Mammary epithelial cell (primary cell): ENCODE measurements at regions not wholly inside any gene's neighbourhood (a gene's known extent, or its start where the extent isn't known, plus 50 kb on each side); places are given as distances from the start of the nearest gene placed in this dataset.

Source experiments
- CTCF ChIP-seq, 2 donors: IDR thresholded peaks in 1 of 2; conservative IDR thresholded peaks in 1 of 2; 2 replicates each; pipeline ENCODE4 v1.5.1; 2011 to 2012; ENCODE audit warnings: inconsistent platforms in 2 of 2, low read length in 2 of 2, mild to moderate bottlenecking in 2 of 2, control low read depth in 1 of 2, low read depth in 1 of 2; ENCODE audit not compliant: insufficient read depth in 1 of 2; ENCODE audit errors: extremely low read depth in 1 of 2
- EZH2 ChIP-seq: IDR thresholded peaks from 2 replicates; pipeline ENCODE4 v1.6.1; 2012; ENCODE audit warnings: low read length, inconsistent platforms, borderline replicate concordance

GRCh38 chr3:31240874-31241273 is 291.9 kb upstream of the STT3B start:
- TF ChIP-seq CTCF (conservative IDR thresholded peaks at IDR 0.05 in 1 of 2, IDR thresholded peaks at IDR 0.05 in 1 of 2; ENCODE audit: extremely low read depth in 1 of 2, insufficient read depth in 1 of 2, low read depth in 1 of 2, low read length in 2 of 2) (no peak), EZH2 (no peak)
